ENCODE measurements at regions not wholly inside any gene's neighbourhood (a gene's known extent, or its start where the extent isn't known, plus 50 kb on each side); places are given as distances from the start of the nearest gene placed in this dataset.

DNA sequence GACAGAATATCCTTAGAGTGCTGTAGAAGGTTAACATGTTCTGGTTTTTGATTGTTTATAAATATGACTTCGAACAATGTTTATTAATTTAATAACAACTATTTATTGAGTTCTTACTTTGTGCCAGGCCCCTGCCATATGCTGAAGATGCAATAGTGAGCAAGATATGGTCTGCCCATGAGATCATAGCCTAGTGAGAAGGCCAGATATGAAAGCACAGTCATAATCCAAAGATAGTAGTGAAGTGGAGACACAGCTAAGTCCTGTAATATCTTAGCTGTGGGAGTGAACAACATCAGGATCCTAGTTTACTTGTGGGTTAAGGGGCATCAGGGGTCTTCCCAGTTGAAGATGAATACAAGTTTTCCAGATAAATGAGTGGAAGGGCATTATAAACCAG, 189.4 kb upstream of the FBXO33 start:
- Histone ChIP-seq H3K4me1 (ENCODE audit: control insufficient read depth in 4 of 4, insufficient read depth in 4 of 4, low read length in 3 of 4) (no peaks in the 10 kb centered on the region), H3K4me3 (ENCODE audit: low read depth in 1 of 3, low read length in 3 of 3) (no peak overlapping the region), H3K9me3 (ENCODE audit: control insufficient read depth in 4 of 4, low read length in 3 of 4) (peaks cover 0 to 2% (median under 1%) of the 10 kb centered on the region in 4 donors), H3K36me3 (ENCODE audit: control insufficient read depth in 4 of 4, insufficient read depth in 3 of 4, low read depth in 1 of 4, low read length in 3 of 4) (no peaks in the 10 kb centered on the region), H3K27ac (ENCODE audit: low read depth in 1 of 2, low read length in 2 of 2) (no peak overlapping the region), H3K27me3 (ENCODE audit: control insufficient read depth in 4 of 4, insufficient read depth in 4 of 4, low read length in 3 of 4) (no peaks in the 10 kb centered on the region), H3K9ac (ENCODE audit: low read depth in 1 of 2, low read length in 2 of 2) (no peak overlapping the region)
- DNase-seq (ENCODE audit: low spot score): no peak
- TF ChIP-seq, protein P1, sequence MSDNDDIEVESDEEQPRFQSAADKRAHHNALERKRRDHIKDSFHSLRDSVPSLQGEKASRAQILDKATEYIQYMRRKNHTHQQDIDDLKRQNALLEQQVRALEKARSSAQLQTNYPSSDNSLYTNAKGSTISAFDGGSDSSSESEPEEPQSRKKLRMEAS (IDR thresholded peaks at IDR 0.05): no peak
- TF ChIP-seq SP1 (IDR thresholded peaks at IDR 0.05) (no peak), JUND (IDR thresholded peaks at IDR 0.05) (no peak), RXRA (IDR thresholded peaks at IDR 0.05) (no peak), HNF4A (conservative IDR thresholded peaks at IDR 0.05) (no peak), FOXA1 (IDR thresholded peaks at IDR 0.05) (no peak), YY1 (IDR thresholded peaks at IDR 0.05) (no peak)
- TF ChIP-seq, protein P2, sequence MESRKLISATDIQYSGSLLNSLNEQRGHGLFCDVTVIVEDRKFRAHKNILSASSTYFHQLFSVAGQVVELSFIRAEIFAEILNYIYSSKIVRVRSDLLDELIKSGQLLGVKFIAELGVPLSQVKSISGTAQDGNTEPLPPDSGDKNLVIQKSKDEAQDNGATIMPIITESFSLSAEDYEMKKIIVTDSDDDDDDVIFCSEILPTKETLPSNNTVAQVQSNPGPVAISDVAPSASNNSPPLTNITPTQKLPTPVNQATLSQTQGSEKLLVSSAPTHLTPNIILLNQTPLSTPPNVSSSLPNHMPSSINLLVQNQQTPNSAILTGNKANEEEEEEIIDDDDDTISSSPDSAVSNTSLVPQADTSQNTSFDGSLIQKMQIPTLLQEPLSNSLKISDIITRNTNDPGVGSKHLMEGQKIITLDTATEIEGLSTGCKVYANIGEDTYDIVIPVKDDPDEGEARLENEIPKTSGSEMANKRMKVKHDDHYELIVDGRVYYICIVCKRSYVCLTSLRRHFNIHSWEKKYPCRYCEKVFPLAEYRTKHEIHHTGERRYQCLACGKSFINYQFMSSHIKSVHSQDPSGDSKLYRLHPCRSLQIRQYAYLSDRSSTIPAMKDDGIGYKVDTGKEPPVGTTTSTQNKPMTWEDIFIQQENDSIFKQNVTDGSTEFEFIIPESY (IDR thresholded peaks at IDR 0.05): no peak
- WGBS: 89% methylated on average over 1 of the region's 1 CpG

DNA sequence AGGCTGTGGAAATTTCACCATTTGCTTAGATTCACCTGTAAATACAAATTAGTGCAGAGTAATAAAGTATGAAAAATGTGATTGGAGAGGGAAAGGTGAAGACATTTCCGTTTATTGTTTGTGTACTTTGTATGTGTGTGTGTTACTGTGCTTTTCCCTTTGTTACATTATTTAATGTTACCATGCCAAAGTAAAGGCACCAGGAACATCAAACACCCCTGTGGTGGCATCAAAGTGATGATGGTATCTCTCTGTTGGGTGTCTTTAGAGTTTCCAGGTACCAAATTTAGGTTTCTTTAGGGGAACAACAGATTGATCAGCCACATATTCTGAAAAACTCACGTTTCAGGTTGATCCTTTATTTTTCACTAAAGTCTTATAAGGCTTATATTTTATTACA, 189.0 kb upstream of the FBXO33 start:
- Histone ChIP-seq H3K27ac (ENCODE audit: low read depth in 1 of 2, low read length in 2 of 2) (no peak overlapping the region), H3K36me3 (ENCODE audit: control insufficient read depth in 4 of 4, insufficient read depth in 3 of 4, low read depth in 1 of 4, low read length in 3 of 4) (no peaks in the 10 kb centered on the region), H3K4me1 (ENCODE audit: control insufficient read depth in 4 of 4, insufficient read depth in 4 of 4, low read length in 3 of 4) (no peaks in the 10 kb centered on the region), H3K9me3 (ENCODE audit: control insufficient read depth in 4 of 4, low read length in 3 of 4) (peaks cover 0 to 2% (median under 1%) of the 10 kb centered on the region in 4 donors), H3K4me3 (ENCODE audit: low read depth in 1 of 3, low read length in 3 of 3) (no peak overlapping the region), H3K27me3 (ENCODE audit: control insufficient read depth in 4 of 4, insufficient read depth in 4 of 4, low read length in 3 of 4) (no peaks in the 10 kb centered on the region), H3K9ac (ENCODE audit: low read depth in 1 of 2, low read length in 2 of 2) (no peak overlapping the region)
- TF ChIP-seq HNF4G (IDR thresholded peaks at IDR 0.05): no peak
- DNase-seq (ENCODE audit: low spot score): no peak
- 68% methylated on average over 2 of the region's 2 CpGs for WGBS

DNA sequence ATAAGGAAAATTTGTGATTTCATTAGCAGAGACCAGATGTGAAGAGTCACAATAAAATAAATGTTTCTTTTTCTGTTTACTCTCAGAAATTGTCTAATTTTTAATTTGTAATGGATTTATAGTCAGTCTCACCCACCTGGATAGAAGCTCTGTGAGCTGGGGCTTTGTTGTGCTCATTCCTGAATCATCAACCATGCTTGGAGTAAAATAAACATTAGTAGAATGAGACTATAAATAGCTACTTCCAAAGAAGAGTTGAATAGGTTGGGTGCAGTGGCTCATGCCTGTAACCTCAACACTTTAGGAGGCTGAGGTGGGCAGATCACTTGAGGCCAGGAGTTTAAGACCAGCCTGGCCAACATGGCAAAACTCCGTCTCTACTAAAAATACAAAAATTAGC, 185.3 kb upstream of the FBXO33 start:
- Histone ChIP-seq H3K9me3 (ENCODE audit: control insufficient read depth in 4 of 4, low read length in 3 of 4) (peaks cover 0 to 2% (median 0%) of the 10 kb centered on the region in 4 donors), H3K4me3 (ENCODE audit: low read depth in 1 of 3, low read length in 3 of 3) (no peak overlapping the region), H3K27ac (ENCODE audit: low read depth in 1 of 2, low read length in 2 of 2) (no peak overlapping the region), H3K4me1 (ENCODE audit: control insufficient read depth in 4 of 4, insufficient read depth in 4 of 4, low read length in 3 of 4) (no peaks in the 10 kb centered on the region), H3K36me3 (ENCODE audit: control insufficient read depth in 4 of 4, insufficient read depth in 3 of 4, low read depth in 1 of 4, low read length in 3 of 4) (no peaks in the 10 kb centered on the region), H3K9ac (ENCODE audit: low read depth in 1 of 2, low read length in 2 of 2) (no peak overlapping the region), H3K27me3 (ENCODE audit: control insufficient read depth in 4 of 4, insufficient read depth in 4 of 4, low read length in 3 of 4) (no peaks in the 10 kb centered on the region)
- TF ChIP-seq HNF4A (conservative IDR thresholded peaks at IDR 0.05) (no peak), TAF1 (conservative IDR thresholded peaks at IDR 0.05) (no peak), NR2F2 (IDR thresholded peaks at IDR 0.05) (no peak), FOXA2 (IDR thresholded peaks at IDR 0.05) (no peak), RAD21 (IDR thresholded peaks at IDR 0.05) (no peak), YY1 (IDR thresholded peaks at IDR 0.05) (no peak), SP1 (IDR thresholded peaks at IDR 0.05) (no peak), JUND (IDR thresholded peaks at IDR 0.05) (no peak), FOXA1 (IDR thresholded peaks at IDR 0.05) (no peak), HNF4G (IDR thresholded peaks at IDR 0.05) (no peak), EGR1 (IDR thresholded peaks at IDR 0.05; ENCODE audit: low read depth in 2 of 2) (no peak), RXRA (IDR thresholded peaks at IDR 0.05) (no peak), GABPA (IDR thresholded peaks at IDR 0.05 in 1 of 2, conservative IDR thresholded peaks at IDR 0.05 in 1 of 2) (no peak)
- TF ChIP-seq, protein P3, sequence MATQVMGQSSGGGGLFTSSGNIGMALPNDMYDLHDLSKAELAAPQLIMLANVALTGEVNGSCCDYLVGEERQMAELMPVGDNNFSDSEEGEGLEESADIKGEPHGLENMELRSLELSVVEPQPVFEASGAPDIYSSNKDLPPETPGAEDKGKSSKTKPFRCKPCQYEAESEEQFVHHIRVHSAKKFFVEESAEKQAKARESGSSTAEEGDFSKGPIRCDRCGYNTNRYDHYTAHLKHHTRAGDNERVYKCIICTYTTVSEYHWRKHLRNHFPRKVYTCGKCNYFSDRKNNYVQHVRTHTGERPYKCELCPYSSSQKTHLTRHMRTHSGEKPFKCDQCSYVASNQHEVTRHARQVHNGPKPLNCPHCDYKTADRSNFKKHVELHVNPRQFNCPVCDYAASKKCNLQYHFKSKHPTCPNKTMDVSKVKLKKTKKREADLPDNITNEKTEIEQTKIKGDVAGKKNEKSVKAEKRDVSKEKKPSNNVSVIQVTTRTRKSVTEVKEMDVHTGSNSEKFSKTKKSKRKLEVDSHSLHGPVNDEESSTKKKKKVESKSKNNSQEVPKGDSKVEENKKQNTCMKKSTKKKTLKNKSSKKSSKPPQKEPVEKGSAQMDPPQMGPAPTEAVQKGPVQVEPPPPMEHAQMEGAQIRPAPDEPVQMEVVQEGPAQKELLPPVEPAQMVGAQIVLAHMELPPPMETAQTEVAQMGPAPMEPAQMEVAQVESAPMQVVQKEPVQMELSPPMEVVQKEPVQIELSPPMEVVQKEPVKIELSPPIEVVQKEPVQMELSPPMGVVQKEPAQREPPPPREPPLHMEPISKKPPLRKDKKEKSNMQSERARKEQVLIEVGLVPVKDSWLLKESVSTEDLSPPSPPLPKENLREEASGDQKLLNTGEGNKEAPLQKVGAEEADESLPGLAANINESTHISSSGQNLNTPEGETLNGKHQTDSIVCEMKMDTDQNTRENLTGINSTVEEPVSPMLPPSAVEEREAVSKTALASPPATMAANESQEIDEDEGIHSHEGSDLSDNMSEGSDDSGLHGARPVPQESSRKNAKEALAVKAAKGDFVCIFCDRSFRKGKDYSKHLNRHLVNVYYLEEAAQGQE (IDR thresholded peaks at IDR 0.05): no peak
- TF ChIP-seq, protein P4, sequence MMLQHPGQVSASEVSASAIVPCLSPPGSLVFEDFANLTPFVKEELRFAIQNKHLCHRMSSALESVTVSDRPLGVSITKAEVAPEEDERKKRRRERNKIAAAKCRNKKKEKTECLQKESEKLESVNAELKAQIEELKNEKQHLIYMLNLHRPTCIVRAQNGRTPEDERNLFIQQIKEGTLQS (IDR thresholded peaks at IDR 0.05): no peak
- TF ChIP-seq, protein P1 (IDR thresholded peaks at IDR 0.05): no peak
- TF ChIP-seq, protein P2 (IDR thresholded peaks at IDR 0.05): no peak
- TF ChIP-seq, protein P5, sequence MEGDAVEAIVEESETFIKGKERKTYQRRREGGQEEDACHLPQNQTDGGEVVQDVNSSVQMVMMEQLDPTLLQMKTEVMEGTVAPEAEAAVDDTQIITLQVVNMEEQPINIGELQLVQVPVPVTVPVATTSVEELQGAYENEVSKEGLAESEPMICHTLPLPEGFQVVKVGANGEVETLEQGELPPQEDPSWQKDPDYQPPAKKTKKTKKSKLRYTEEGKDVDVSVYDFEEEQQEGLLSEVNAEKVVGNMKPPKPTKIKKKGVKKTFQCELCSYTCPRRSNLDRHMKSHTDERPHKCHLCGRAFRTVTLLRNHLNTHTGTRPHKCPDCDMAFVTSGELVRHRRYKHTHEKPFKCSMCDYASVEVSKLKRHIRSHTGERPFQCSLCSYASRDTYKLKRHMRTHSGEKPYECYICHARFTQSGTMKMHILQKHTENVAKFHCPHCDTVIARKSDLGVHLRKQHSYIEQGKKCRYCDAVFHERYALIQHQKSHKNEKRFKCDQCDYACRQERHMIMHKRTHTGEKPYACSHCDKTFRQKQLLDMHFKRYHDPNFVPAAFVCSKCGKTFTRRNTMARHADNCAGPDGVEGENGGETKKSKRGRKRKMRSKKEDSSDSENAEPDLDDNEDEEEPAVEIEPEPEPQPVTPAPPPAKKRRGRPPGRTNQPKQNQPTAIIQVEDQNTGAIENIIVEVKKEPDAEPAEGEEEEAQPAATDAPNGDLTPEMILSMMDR (IDR thresholded peaks at IDR 0.05; ENCODE audit: low read depth, low read length, missing input control): no peak
- 96% methylated on average over 1 of the region's 1 CpG for WGBS
- DNase-seq (ENCODE audit: low spot score): no peak
